ENCODE measurements at regions not wholly inside any gene's neighbourhood (a gene's known extent, or its start where the extent isn't known, plus 50 kb on each side); places are given as distances from the start of the nearest gene placed in this dataset.
A peak's percentile ranks its signal among the peaks of the same experiment; 100 is the strongest.

DNA sequence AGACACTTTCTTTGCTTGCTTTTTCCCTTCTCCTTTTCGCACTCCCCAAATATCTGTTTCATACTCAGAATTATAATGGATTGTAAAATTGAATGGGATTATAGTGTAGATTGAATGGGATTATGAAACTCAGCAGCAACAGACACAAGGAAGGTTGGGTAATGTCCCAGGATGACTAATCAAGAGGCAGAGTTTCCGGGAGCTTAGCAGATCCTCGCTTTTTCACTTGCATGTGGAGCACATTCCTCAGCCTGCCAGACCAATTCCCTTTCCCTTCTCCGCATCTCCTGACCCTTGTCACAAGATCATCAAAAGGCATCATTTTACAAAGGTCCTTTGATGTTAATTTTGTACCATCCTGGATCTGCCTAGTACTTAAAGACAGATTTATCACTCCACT lies 55.1 kb upstream of the SLC1A1 start:
- no peak for DNase-seq
- TF ChIP-seq GATA1 (IDR thresholded peaks at IDR 0.05; ENCODE audit: low read depth, low read length), result no peak
- TF ChIP-seq POLR2A (IDR thresholded peaks at IDR 0.05; ENCODE audit: low read length), result no peak

DNA sequence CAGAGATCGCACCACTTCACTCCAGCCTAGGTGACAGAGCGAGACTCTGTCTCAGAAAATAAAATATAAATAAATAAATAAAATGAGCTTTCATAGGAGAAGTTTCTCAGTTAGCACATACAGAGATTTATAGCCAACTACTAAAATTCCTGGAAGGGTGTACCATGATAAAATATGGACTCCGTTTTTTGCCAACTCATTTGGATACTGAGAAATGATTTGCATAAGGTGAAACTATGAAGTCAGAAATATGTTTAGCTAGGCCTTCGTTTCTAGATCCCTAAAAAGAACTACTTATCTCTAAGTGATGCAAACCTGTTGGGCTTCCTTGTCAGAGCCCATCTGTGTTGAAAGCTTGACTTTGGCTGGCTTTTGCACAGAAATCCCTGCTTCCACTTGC lies 56.9 kb upstream of the SLC1A1 start:
- TF ChIP-seq GATA1 (IDR thresholded peaks at IDR 0.05; ENCODE audit: low read depth, low read length) (no peak), POLR2A (IDR thresholded peaks at IDR 0.05; ENCODE audit: low read length) (no peak)
- peak in 1 of 2 experiments; percentile 4 for DNase-seq

DNA sequence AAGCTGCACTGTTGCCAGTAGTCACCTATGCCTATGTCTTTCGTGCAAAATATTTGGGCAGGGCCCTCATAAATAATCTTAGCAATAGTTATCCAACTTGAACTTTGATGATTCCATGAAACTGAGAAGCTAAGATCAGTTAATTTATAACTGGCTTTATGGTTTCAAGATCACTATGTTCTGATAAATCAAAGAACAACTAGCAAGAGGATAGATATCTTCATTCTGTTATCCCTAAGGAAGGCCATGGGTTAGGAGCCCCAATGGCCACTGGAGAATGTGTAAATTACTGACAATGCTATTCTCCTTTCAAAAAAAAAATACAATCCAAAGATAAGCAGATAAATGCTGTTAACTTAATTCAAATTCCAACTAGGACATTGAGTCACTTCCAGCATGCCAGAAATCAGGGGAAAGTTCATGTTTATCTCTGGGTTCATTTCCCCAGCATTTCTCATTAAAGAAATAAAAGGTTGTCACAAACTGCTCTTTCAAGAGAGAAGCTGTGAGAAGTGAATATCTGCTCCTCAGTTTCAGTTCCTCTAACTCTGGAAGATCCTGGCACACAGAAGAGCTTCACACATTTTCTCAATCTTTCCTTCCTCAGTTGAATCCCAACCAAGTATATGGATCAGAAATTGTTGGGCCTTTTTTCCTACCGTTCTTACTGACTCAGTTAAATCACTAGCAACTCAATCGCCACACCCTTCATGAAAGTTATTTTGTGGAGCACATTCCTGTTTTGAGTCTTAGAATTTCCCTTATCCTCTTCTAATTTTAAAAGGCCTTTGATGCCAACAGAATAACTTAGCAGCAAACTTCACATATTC lies 59.6 kb upstream of the SLC1A1 start:
- DNase-seq, result no peak
- TF ChIP-seq POLR2A (IDR thresholded peaks at IDR 0.05; ENCODE audit: low read length), result no peak
- TF ChIP-seq GATA1 (IDR thresholded peaks at IDR 0.05; ENCODE audit: low read depth, low read length), result no peak

DNA sequence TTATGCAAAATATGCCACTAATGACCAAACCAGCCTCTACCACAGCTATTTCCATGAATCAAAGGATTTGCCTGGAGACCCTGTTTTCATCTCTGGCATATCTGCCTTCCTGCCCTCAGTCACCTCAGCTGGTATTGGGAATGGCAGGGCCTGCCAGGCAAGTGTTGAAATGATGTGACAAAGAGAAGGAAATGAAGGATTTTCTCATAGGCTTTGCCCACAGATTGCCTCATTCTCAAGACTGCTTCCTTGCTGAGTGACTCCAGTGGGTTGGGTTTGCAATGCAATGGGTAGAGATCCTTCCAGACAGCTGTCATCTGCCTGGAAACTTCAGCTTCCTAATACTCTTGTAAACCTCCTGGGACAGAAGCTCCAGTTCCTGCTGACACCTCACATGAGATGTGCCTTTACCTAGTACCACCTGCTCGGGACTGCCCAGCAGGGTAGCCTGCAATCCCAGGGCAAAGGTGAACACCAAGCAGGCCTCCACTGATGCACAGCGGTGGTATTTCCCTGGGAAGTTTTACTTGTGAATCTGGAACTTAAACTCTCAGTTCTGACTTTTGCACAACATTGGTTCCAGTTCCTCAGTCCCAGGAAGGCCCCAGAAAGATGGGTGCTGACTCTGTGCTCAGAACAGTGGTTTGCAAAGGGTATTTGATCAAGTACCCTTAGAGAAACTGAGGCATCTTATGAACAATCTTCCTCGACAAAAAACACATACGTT lies 64.8 kb upstream of the SLC1A1 start:
- no peak for TF ChIP-seq POLR2A (IDR thresholded peaks at IDR 0.05; ENCODE audit: low read length)
- no peak for TF ChIP-seq GATA1 (IDR thresholded peaks at IDR 0.05; ENCODE audit: low read depth, low read length)
- no peak for DNase-seq

DNA sequence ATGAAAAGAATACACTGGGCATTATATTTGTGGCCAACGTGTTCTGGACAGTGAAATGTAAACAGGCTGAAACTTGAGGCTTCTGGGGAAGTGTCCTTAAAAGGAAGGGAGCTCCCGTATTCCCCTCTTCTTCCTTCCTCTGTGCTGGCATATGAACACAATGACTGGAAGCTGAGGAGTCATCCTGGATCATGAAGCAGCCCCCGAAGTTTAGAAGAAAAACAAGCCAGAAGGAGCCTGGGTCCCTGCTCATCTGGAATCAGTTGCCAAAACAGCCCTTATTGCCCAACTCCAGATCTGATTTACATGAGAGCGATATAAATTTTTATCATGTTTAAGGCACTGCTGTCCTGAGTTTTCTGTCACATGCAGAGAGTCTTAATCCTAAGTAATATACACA lies 65.4 kb upstream of the SLC1A1 start:
- no peak for DNase-seq
- TF ChIP-seq POLR2A (IDR thresholded peaks at IDR 0.05; ENCODE audit: low read length) (no peak), GATA1 (IDR thresholded peaks at IDR 0.05; ENCODE audit: low read depth, low read length) (no peak)

DNA sequence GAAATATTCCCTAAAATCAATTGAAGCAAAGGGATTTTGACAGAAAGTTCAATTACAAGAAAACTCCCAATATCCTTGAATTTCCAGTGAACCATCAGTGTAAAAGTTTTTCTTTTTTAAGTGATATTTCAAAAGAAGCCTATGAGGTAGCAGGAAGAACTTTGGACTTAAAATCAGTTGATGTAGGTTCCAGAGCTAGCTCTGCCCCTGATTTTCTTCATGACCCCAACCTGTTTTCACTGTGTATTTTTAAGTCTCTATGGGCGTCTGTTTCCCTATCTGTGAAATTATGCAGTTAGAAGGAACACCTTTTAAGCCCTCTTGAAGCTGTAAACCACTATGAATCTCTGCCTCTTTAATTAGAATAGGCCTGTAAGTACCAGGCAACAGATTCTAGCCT lies 66.2 kb upstream of the SLC1A1 start:
- no peak for TF ChIP-seq POLR2A (IDR thresholded peaks at IDR 0.05; ENCODE audit: low read length)
- TF ChIP-seq GATA1 (IDR thresholded peaks at IDR 0.05; ENCODE audit: low read depth, low read length), result no peak
- DNase-seq, result no peak

DNA sequence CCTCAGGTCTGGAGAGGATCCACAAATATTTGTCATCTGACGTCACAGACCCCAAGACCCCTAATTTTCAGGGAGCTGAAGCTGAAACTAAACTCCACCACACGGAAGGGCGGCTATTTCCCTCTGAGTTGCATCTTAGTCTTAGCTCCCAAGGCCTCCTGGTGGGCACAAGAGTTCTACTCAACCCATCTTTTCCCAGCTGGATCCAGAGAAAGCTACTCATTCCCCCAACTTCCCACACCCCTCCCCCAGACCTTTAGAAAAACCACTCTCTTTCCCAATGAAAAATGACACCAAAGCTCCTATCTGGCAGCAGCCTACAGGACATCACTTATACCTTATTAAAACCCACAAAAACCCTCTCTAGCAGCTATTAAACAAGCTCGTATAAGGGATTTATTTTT lies 67.1 kb upstream of the SLC1A1 start:
- TF ChIP-seq GATA1 (IDR thresholded peaks at IDR 0.05; ENCODE audit: low read depth, low read length) (no peak), POLR2A (IDR thresholded peaks at IDR 0.05; ENCODE audit: low read length) (no peak)

DNA sequence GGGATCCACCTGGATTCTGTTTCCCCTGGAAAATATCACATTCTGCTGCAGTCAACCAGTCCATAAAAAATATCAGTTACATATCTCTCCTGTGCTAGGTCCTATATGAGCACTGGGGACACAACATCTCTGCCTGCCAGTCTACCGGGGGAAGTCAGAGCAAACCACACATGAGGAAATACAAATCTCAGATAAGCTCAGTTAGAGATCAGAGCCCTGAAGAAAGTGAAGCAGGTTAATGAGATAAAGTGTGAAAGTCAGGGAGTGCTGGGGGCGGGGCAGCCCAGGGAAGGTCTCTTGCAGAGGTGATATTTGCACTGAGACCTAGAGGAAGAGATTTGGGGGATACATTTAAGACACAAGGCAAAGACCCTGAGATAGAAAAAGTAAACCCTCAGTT lies 67.8 kb upstream of the SLC1A1 start:
- no peak for DNase-seq

More for the DNA sequence above, 67.1 kb upstream of the SLC1A1 start:
- DNase-seq, result no peak

DNA sequence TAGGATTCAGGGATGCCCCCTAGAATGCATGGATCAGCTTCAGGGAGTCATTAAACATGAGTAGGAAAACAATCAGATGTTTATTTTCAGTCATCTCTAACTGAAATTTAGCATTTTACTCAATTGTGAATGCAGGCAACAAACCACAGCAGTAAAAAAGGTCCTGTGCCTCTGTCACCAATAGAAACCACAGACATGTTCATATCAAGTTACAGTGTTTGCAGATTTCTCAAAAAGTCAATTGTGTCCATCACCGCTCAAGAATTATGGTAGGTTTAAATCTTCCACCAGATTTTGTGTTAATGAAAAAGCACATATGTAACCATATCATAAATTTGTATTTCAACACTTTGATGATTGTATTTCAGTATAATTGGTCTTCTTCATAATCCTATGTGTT lies 68.4 kb upstream of the SLC1A1 start:
- no peak for DNase-seq
- TF ChIP-seq POLR2A (IDR thresholded peaks at IDR 0.05; ENCODE audit: low read length), result no peak
- no peak for TF ChIP-seq GATA1 (IDR thresholded peaks at IDR 0.05; ENCODE audit: low read depth, low read length)

More for the DNA sequence above, 67.8 kb upstream of the SLC1A1 start:
- no peak for TF ChIP-seq POLR2A (IDR thresholded peaks at IDR 0.05; ENCODE audit: low read length)
- TF ChIP-seq GATA1 (IDR thresholded peaks at IDR 0.05; ENCODE audit: low read depth, low read length), result no peak

DNA sequence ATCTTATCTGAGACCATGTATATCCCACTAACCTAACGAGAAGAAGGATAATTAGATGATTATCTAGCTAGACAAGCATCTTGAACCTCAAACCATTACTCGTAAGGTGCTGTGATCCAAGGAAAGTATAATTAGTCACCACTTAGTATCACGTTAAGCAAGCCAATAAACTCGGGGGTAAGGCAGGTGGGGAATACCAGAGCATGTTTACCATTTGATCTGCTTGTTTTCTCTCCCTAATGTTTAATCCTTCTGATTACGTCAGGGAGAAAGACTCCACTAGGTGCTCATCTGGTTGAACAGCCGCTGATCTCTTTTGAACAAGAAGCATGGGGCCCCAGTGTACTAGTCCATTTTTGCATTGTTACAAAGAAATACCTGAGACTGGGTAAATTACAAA lies 69.9 kb upstream of the SLC1A1 start:
- TF ChIP-seq GATA1 (IDR thresholded peaks at IDR 0.05; ENCODE audit: low read depth, low read length) (no peak), POLR2A (IDR thresholded peaks at IDR 0.05; ENCODE audit: low read length) (no peak)
- no peak for DNase-seq

DNA sequence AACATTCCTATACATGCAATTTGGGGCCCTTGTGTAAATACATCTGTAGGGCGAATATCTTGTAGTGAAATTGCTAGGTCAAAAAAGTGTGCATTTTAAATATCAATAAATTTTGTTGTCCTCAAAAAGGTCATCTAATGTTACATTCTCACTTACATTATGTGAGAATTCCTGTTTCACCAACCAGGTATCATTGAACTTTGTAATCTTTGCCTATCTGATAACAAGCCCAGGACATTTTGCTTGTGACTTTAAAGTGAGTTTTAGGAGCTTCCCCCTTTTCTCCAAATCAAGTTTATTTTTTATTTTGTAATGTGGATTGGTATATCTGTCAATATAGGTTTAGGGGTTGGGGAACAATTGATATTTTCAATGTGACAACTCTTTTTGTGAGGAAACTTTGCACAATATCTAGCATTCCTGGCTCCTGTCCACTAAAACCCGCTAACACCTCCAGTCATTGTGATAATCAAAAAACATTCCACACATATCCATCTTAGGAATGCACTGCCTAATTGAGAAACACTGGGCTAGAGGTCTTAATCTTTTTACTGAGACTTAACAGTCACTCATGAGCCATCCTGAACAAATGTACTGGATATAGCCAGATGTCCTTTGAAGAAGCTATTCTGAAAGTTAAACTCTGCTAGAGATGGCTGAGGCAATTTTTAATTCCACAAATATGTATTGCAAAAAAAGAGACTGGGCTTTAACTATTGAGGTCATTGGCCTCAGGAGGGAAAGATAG lies 72.5 kb upstream of the SLC1A1 start:
- DNase-seq, result no peak
- no peak for TF ChIP-seq POLR2A (IDR thresholded peaks at IDR 0.05; ENCODE audit: low read length)
- no peak for TF ChIP-seq GATA1 (IDR thresholded peaks at IDR 0.05; ENCODE audit: low read depth, low read length)

DNA sequence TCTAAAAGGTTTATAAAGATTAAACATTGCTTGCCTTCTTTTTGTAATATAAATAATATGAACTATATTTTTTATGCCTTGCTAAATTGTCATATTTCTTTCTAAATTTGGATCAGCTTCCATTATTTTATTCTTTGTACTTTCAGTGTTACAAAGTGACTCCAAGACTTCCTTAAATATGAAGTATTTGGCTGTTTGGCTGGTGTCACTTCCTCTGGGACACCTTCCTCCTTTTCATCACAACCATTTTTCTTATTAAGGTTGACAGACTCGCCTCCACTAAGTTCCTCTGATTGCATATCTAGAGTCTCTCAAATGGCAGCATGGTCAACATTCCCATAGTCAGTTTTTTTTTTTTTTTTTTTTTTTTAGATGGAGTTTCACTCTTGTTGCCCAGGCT lies 73.8 kb upstream of the SLC1A1 start:
- DNase-seq, result no peak
- TF ChIP-seq POLR2A (IDR thresholded peaks at IDR 0.05; ENCODE audit: low read length), result no peak
- TF ChIP-seq GATA1 (IDR thresholded peaks at IDR 0.05; ENCODE audit: low read depth, low read length), result no peak

DNA sequence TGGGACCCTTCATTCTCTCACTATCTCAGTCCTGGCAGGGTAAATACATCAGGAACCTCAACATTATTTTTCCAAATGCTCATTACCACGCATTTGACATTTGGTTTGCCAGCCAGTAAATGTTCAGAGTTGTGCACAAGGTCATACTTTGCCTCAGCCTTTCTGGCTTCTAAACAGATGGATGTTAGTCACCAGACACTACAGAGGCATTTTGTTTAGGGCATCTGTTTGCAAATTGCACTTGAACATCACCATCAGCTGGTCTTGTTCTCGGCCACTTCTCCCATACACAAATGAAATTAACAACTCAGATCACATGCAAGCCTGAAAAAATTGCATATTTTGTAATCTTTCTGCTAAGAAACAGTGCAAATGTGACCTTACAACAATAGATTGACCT lies 75.0 kb upstream of the SLC1A1 start:
- TF ChIP-seq GATA1 (IDR thresholded peaks at IDR 0.05; ENCODE audit: low read depth, low read length) (no peak), POLR2A (IDR thresholded peaks at IDR 0.05; ENCODE audit: low read length) (no peak)
- DNase-seq, result no peak

DNA sequence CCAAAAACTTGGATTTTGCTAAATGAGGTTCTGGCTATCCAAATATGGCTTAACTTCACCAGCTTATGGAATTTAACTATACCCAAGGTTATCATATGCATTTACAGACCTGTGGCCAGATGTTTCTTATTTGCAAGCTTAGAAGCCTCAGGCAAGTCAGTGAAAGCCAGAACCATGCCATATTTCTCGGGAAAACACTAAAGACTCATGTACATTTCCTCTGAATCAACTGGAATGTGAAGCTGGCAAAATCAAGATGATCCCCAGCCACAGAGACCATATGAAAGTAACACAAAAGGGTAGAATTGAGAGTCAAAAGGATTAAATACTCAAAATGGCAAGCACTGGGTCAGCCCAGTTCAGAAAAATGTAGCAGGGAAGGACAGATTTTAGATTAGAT lies 76.4 kb upstream of the SLC1A1 start:
- no peak for DNase-seq
- no peak for TF ChIP-seq POLR2A (IDR thresholded peaks at IDR 0.05; ENCODE audit: low read length)
- TF ChIP-seq GATA1 (IDR thresholded peaks at IDR 0.05; ENCODE audit: low read depth, low read length), result no peak

All from erythroblast (primary cell).